GM12873 (cell line): ENCODE measurements at regions not wholly inside any gene's neighbourhood (a gene's known extent, or its start where the extent isn't known, plus 50 kb on each side); places are given as distances from the start of the nearest gene placed in this dataset.

ENCODE experiments used
- TF ChIP-seq, protein P1 (sequence below): IDR thresholded peaks from 2 replicates; pipeline ENCODE4 v1.5.1; 2012; ENCODE audit warnings: low read depth, mild to moderate bottlenecking, moderate library complexity, low read length, control low read depth; ENCODE audit not compliant: insufficient read depth; ENCODE audit errors: missing control alignments

GRCh38 chr2:121161272-121161671 is 123.7 kb downstream of the TFCP2L1 start:
- TF ChIP-seq, protein P1, sequence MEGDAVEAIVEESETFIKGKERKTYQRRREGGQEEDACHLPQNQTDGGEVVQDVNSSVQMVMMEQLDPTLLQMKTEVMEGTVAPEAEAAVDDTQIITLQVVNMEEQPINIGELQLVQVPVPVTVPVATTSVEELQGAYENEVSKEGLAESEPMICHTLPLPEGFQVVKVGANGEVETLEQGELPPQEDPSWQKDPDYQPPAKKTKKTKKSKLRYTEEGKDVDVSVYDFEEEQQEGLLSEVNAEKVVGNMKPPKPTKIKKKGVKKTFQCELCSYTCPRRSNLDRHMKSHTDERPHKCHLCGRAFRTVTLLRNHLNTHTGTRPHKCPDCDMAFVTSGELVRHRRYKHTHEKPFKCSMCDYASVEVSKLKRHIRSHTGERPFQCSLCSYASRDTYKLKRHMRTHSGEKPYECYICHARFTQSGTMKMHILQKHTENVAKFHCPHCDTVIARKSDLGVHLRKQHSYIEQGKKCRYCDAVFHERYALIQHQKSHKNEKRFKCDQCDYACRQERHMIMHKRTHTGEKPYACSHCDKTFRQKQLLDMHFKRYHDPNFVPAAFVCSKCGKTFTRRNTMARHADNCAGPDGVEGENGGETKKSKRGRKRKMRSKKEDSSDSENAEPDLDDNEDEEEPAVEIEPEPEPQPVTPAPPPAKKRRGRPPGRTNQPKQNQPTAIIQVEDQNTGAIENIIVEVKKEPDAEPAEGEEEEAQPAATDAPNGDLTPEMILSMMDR = no peak

DNA sequence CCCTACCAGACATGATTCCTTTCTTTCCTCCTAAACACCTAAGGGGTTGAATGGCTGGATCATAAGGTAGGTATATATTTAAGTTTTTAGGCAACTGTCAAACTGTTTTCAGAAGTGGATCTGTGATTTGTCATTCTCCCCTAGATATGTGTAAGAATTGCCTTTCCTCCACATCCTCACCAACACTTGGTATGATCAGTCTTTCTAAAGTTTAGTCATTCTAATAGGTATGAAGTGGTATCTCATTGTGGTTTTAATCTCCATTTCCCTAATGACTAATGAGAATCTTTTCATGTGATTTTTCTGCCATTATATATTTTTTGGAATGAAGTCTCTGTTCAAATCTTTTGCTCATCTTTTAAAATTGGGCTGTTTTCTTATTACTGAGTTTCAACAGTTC is 122.1 kb downstream of the TFCP2L1 start:
- TF ChIP-seq, protein P1 = no peak

- TF ChIP-seq, protein P1 = no peak
Observed at GRCh38 chr2:121164042-121164441, 121.0 kb downstream of the TFCP2L1 start.

DNA sequence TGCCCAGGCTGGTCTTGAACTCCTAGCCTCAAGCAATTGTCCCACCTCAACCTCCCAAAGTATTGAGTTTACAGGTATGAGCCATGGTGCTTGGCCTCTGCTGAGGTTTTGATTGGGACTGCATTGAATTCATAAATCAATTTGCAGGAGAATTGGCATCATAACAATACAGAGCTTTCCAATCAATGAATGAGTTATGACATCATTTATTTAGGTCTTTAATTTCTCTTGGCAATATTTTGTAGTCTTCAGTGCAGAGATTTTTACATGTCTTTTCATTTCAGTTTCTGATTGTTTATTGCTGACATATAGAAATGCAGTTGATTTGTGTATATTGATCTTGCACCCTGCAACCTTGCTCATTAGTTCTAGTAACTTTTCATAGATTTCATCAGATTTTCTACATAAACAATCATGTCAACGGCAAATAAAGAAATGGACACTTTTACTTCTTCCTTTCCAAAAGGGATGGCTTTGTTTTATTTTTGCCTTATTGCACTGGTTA is 119.9 kb downstream of the TFCP2L1 start:
- TF ChIP-seq, protein P1 = no peak
